SK-N-SH (cell line): ENCODE measurements at regions not wholly inside any gene's neighbourhood (a gene's known extent, or its start where the extent isn't known, plus 50 kb on each side); places are given as distances from the start of the nearest gene placed in this dataset.

Experiments
- CTCF ChIA-PET: fragments of 300-600, 350-600 bp; formaldehyde crosslinking; extraction: SDS; loops from one replicate; lab custom pipeline; 2021; lab: Yijun Ruan, JAX
- POLR2A ChIA-PET: fragments of 350-600 bp; sonication (Branson Sonifier 250); formaldehyde crosslinking; extraction: SDS; loops from one replicate; lab custom pipeline; 2020; ENCODE audit warnings: antibody characterized with exemption, inconsistent platforms; lab: Yijun Ruan, JAX
- DNase-seq: peaks from one replicate; pipeline ENCODE4 v3.0.0; 2012
- H2AFZ ChIP-seq: fragments of 200-600 bp; sonication (generic); 2 replicates; pipeline ENCODE4 v1.8.1; 2016; ENCODE audit warnings: antibody characterized with exemption, mild to moderate bottlenecking, low read depth
- H3F3A ChIP-seq: fragments of 200-600 bp; sonication (generic); replicated peaks from 2 replicates; pipeline ENCODE3; 2016; ENCODE audit warnings: antibody characterized with exemption, mild to moderate bottlenecking; ENCODE audit not compliant: insufficient read depth
- H3K27ac ChIP-seq, 2 experiments: fragments of 200-500 bp in 1 of 2; fragments of 200-600 bp in 1 of 2; sonication (Bioruptor generic) in 1 of 2; sonication (generic), shearing (Covaris generic) in 1 of 2; 2 replicates each; pipeline versions ENCODE4 v1.5.1 to v1.6.1; 2014 to 2016; ENCODE audit warnings: low read depth in 2 of 2, inconsistent platforms in 1 of 2, low read length in 1 of 2, mild to moderate bottlenecking in 1 of 2, mixed read lengths in 1 of 2
- H3K27me3 ChIP-seq: fragments of 200-600 bp; sonication (generic), shearing (Covaris generic); 2 replicates; pipeline ENCODE4 v1.6.1; 2016; ENCODE audit warnings: mixed run types; ENCODE audit not compliant: insufficient read depth
- H3K36me3 ChIP-seq, 2 experiments: fragments of 200-500 bp in 1 of 2; fragments of 200-600 bp in 1 of 2; sonication (Bioruptor generic) in 1 of 2; sonication (generic) in 1 of 2; replicated peaks in 1 of 2; 2 replicates each; pipeline versions ENCODE3 to v1.5.1; 2014 to 2016; ENCODE audit warnings: low read length in 1 of 2, mild to moderate bottlenecking in 1 of 2; ENCODE audit not compliant: insufficient read depth in 2 of 2, control insufficient read depth in 1 of 2
- H3K4me1 ChIP-seq, 2 experiments: fragments of 200-500 bp in 1 of 2; fragments of 200-600 bp in 1 of 2; sonication (Bioruptor generic) in 1 of 2; sonication (generic), shearing (Covaris generic) in 1 of 2; 2 replicates each; pipeline versions ENCODE4 v1.5.1 to v1.6.1; 2014 to 2016; ENCODE audit warnings: low read depth in 1 of 2, low read length in 1 of 2, mixed run types in 1 of 2; ENCODE audit not compliant: insufficient read depth in 2 of 2, control insufficient read depth in 1 of 2
- H3K4me2 ChIP-seq: fragments of 200-600 bp; sonication (generic), shearing (Covaris generic); 2 replicates; pipeline ENCODE4 v1.6.1; 2017; ENCODE audit warnings: mixed run types
- H3K4me3 ChIP-seq, 2 experiments: fragments of 200-500 bp in 1 of 2; fragments of 200-600 bp in 1 of 2; sonication (Bioruptor generic) in 1 of 2; sonication (generic), shearing (Covaris generic) in 1 of 2; 2 replicates each; pipeline versions ENCODE4 v1.5.1 to v1.8.1; 2014 to 2016; ENCODE audit warnings: low read depth in 2 of 2, inconsistent platforms in 1 of 2, low read length in 1 of 2, mild to moderate bottlenecking in 1 of 2, mixed read lengths in 1 of 2, moderate library complexity in 1 of 2
- H3K79me2 ChIP-seq: fragments of 200-600 bp; sonication (generic); 2 replicates; pipeline ENCODE4 v1.8.1; 2017; ENCODE audit warnings: mild to moderate bottlenecking; ENCODE audit not compliant: insufficient read depth
- H3K9ac ChIP-seq: fragments of 200-600 bp; sonication (generic); 2 replicates; pipeline ENCODE4 v1.6.1; 2017; ENCODE audit warnings: mixed run types
- H3K9me2 ChIP-seq: fragments of 200-600 bp; sonication (generic); 2 replicates; pipeline ENCODE4 v1.6.1; 2017; ENCODE audit warnings: mixed run types
- H3K9me3 ChIP-seq: fragments of 200-600 bp; sonication (generic); 2 replicates; pipeline ENCODE4 v1.6.1; 2017; ENCODE audit warnings: mixed run types, mild to moderate bottlenecking, moderate library complexity
- H4K20me1 ChIP-seq: fragments of 200-600 bp; sonication (generic); 2 replicates; pipeline ENCODE4 v1.6.1; 2017; ENCODE audit warnings: mild to moderate bottlenecking, mixed run types; ENCODE audit not compliant: insufficient read depth
- CHD2 ChIP-seq: fragments of 150-350 bp; IDR thresholded peaks from 2 replicates; pipeline ENCODE4 v1.6.1; 2018; ENCODE audit warnings: low read length; ENCODE audit not compliant: partially characterized antibody
- CTCF ChIP-seq: fragments of 200-600 bp; sonication (generic); IDR thresholded peaks from 2 replicates; pipeline ENCODE4 v1.6.1; 2017; ENCODE audit warnings: antibody characterized with exemption, mild to moderate bottlenecking, moderate library complexity
- ELF1 ChIP-seq: IDR thresholded peaks from 2 replicates; pipeline ENCODE4 v1.4.0; 2012
- FOSL2 ChIP-seq: IDR thresholded peaks from 2 replicates; pipeline ENCODE4 v1.4.0; 2012; ENCODE audit warnings: low read depth, mild to moderate bottlenecking, moderate library complexity, borderline replicate concordance
- FOXM1 ChIP-seq: IDR thresholded peaks from 2 replicates; pipeline ENCODE4 v1.4.0; 2012; ENCODE audit warnings: low read depth, mild to moderate bottlenecking
- IRF3 ChIP-seq: fragments of 150-350 bp; IDR thresholded peaks from 2 replicates; pipeline ENCODE4 v1.6.1; 2016; ENCODE audit warnings: mild to moderate bottlenecking, low read depth, low read length
- JUND ChIP-seq: IDR thresholded peaks from 2 replicates; pipeline ENCODE4 v1.4.0; 2012
- MEF2A ChIP-seq: IDR thresholded peaks from 2 replicates; pipeline ENCODE4 v1.4.0; 2012; ENCODE audit warnings: low read depth, borderline replicate concordance
- MXI1 ChIP-seq: IDR thresholded peaks from 2 replicates; pipeline ENCODE4 v1.6.1; 2012; ENCODE audit warnings: mild to moderate bottlenecking, low read depth, low read length, improper control_type of control experiment
- NFIC ChIP-seq: IDR thresholded peaks from 2 replicates; pipeline ENCODE4 v1.4.0; 2012; ENCODE audit warnings: borderline replicate concordance
- NRF1 ChIP-seq: IDR thresholded peaks from 2 replicates; pipeline ENCODE4 v1.6.1; 2012; ENCODE audit warnings: low read depth, mild to moderate bottlenecking, low read length
- RAD21 ChIP-seq: IDR thresholded peaks from 2 replicates; pipeline ENCODE4 v1.6.1; 2012; ENCODE audit warnings: mild to moderate bottlenecking, low read length
- REST ChIP-seq: IDR thresholded peaks from 2 replicates; pipeline ENCODE4 v1.6.1; 2012; ENCODE audit warnings: mild to moderate bottlenecking, low read depth, low read length, moderate library complexity
- RXRA ChIP-seq: IDR thresholded peaks from 2 replicates; pipeline ENCODE4 v1.4.0; 2012; ENCODE audit warnings: low read depth, mild to moderate bottlenecking, borderline replicate concordance
- SMC3 ChIP-seq: IDR thresholded peaks from 2 replicates; pipeline ENCODE4 v1.6.1; 2012; ENCODE audit warnings: low read depth, low read length, improper control_type of control experiment
- TAF1 ChIP-seq: IDR thresholded peaks from 2 replicates; pipeline ENCODE4 v1.6.1; 2012; ENCODE audit warnings: low read depth, mild to moderate bottlenecking, low read length, moderate library complexity, borderline replicate concordance
- USF1 ChIP-seq: IDR thresholded peaks from 2 replicates; pipeline ENCODE4 v1.4.0; 2012; ENCODE audit warnings: low read depth, borderline replicate concordance
- USF2 ChIP-seq: fragments of 150-350 bp; IDR thresholded peaks from 2 replicates; pipeline ENCODE4 v1.6.1; 2017; ENCODE audit warnings: antibody characterized with exemption, low read length, low read depth, borderline replicate concordance

- no peaks in the 10 kb centered on the region for H3K27me3 ChIP-seq
- POLR2A ChIA-PET, result no interaction called here
- H3K4me1 ChIP-seq, result no peaks in the 10 kb centered on the region
- no peak overlapping the region for H3K27ac ChIP-seq
- no peak for DNase-seq
- H3K9me3 ChIP-seq, result no peaks in the 10 kb centered on the region; the same call in 1 of the 2 replicates
- H3K9ac ChIP-seq, result no peak overlapping the region
- H2AFZ ChIP-seq, result no peak overlapping the region
- no peaks in the 10 kb centered on the region for H3K36me3 ChIP-seq
- H3K4me2 ChIP-seq, result no peak overlapping the region
- no peaks in the 10 kb centered on the region for H4K20me1 ChIP-seq
- TF ChIP-seq SMC3 (no peak), REST (no peak)
- H3K4me3 ChIP-seq, result no peak overlapping the region
- H3K9me2 ChIP-seq, result no peaks in the 10 kb centered on the region
- CTCF ChIA-PET, result interaction anchor here (0.9 kb wide), 1 partner anchor 10 kb away, joined by 4 read pairs; no protein-coding TSS in a partner anchor
- no peaks in the 10 kb centered on the region for H3K79me2 ChIP-seq
- no peaks in the 10 kb centered on the region for H3F3A ChIP-seq
Observed at GRCh38 chr18:43758734-43759133, 481.4 kb upstream of the SYT4 start.

- H3K27me3 ChIP-seq, result no peaks in the 10 kb centered on the region
- no peaks in the 10 kb centered on the region for H3K36me3 ChIP-seq
- H3K9me2 ChIP-seq, result no peaks in the 10 kb centered on the region
- no peak for DNase-seq
- H3K79me2 ChIP-seq, result no peaks in the 10 kb centered on the region
- POLR2A ChIA-PET, result no interaction called here
- no peaks in the 10 kb centered on the region for H4K20me1 ChIP-seq
- CTCF ChIA-PET, result no interaction called here
- no peak overlapping the region for H2AFZ ChIP-seq
- H3K4me1 ChIP-seq, result no peaks in the 10 kb centered on the region
- no peak overlapping the region for H3K4me3 ChIP-seq
- no peak overlapping the region for H3K27ac ChIP-seq
- no peaks in the 10 kb centered on the region; the same call in 1 of the 2 replicates for H3K9me3 ChIP-seq
- no peak overlapping the region for H3K4me2 ChIP-seq
- no peak overlapping the region for H3K9ac ChIP-seq
- no peaks in the 10 kb centered on the region for H3F3A ChIP-seq
- TF ChIP-seq IRF3 (no peak), FOSL2 (no peak), CHD2 (no peak), CTCF (no peak), SMC3 (no peak), FOXM1 (no peak), USF1 (no peak), ELF1 (no peak), RXRA (no peak), RAD21 (no peak), JUND (no peak), NRF1 (no peak), MXI1 (no peak), USF2 (no peak), TAF1 (no peak), NFIC (no peak), MEF2A (no peak)
Observed at GRCh38 chr18:43760010-43760409, 482.7 kb upstream of the SYT4 start.
